HL-60/S4 treated with phorbol 12-myristate 13-acetate at 8.2 ng/mL for 4 days and 3 days (cell line): ENCODE measurements at regions not wholly inside any gene's neighbourhood (a gene's known extent, or its start where the extent isn't known, plus 50 kb on each side); places are given as distances from the start of the nearest gene placed in this dataset.
"Not testable (repeated sequence)": the region's sequence is repeated elsewhere in the genome, so short reads cannot be mapped to it uniquely, and the experiment has no call there.

Experiments
- in situ Hi-C: fragments of 300-500 bp; cut with MboI; formaldehyde crosslinking; loops from 2 replicates; pipeline ENCODE4 v1.15.0; 2022; ENCODE audit warnings: low sequenced_read_pairs

GRCh38 chr3:103564116-103564515, 1129.3 kb downstream of the ZPLD1 start:
- in situ Hi-C loops = not testable (repeated sequence)

- in situ Hi-C loops = no loop called here
These were observed 1151.0 kb downstream of the ZPLD1 start for GRCh38 chr3:103585809-103586208.

GRCh38 chr3:103589770-103590169, 1155.0 kb downstream of the ZPLD1 start:
- in situ Hi-C loops = no loop called here

DNA sequence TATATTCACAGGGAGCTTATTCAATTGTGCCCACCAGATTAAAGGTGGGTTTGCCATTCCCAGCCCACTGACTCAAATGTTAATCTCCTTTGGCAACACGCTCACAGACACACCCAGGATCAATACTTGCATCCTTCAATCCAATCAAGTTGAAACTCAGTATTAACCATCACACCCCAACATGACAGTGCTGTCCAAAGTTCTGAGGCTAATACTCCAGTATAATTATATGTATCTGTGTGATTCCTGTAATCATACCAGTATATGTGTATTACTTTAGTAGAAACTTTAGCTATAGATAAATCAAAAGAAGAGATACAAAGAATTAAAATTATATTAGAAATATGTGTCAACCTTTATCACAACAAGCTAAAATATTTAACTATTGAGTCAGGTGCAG, 1166.0 kb downstream of the ZPLD1 start:
- in situ Hi-C loops = no loop called here

DNA sequence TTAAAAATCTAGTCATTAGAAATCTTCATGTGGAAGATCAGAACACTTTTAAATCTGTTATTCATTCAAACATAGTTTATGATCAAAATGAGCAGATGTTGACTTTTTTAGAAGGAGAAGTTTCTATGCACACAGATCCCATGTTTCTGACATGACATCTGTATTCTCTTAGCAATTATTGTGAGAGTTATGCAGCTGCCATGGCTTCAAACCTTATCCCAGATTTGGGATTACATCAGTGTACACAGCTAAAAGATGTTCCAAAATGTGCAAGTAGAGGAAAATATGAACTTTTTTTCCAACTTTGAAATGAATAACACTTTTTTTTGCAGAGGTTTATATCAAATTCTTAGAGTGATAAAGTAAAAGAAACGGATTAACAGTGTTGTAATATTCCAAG, 1166.9 kb downstream of the ZPLD1 start:
- in situ Hi-C loops = no loop called here

DNA sequence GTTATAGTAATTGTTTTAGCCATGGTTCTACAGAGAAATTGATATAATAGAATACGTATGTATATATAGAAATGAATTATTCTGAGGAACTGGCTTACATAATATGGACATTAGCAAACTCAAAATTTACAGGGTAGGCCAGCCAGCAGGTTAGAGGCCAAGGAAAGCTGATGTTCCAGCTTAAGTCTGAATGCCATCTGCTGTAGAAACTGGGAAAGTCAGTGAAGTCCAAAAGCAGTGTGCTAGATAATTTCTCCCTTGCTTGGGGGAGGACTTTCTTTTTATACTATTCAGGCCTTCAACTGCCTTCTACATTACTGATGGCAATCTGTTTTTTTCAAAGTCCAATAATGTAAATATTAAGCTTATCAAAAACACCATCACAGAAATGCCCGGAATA, 1174.7 kb downstream of the ZPLD1 start:
- in situ Hi-C loops = no loop called here

- in situ Hi-C loops = no loop called here
These were observed 1178.8 kb downstream of the ZPLD1 start for GRCh38 chr3:103613397-103614156.

DNA sequence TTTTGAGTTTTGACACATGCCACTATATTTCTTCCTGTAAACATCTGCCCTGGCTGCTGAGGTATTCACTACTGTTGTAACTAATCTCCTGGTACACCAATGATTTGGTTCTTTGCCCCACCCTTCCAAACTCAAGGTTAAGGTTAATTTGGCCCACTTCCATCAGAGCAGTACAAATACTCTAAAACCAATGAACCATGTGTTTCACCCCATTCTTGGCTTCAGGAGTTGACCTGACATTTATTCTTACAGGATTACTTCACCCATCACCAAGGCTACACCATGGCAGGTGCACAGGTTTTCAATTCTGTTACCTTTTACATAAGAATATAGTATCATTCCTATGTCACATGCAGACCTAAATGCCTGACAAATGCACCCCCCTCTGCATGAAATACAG, 1179.9 kb downstream of the ZPLD1 start:
- in situ Hi-C loops = no loop called here

DNA sequence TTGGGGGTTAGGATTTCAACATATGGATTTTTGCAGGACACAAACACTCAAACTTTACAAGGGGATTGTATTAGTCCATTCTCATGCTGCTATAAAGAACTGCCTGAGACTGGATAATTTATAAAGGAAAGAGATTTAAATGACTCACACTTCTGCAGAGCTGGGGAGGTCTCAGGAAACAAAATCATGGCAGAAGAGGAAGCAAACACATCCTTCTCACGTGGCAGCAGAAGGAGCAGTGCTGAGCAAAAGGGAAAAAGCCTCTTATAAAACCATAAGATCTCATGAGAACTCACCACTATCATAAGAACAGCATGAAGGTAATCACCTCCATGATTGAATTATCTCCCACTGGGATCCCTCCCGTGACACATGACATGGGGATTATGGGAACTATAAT, 1183.1 kb downstream of the ZPLD1 start:
- in situ Hi-C loops = no loop called here

- in situ Hi-C loops = no loop called here
These were observed 1189.5 kb downstream of the ZPLD1 start for GRCh38 chr3:103624271-103624670.

- in situ Hi-C loops = no loop called here
These were observed 1194.6 kb downstream of the ZPLD1 start for GRCh38 chr3:103629391-103629790.

GRCh38 chr3:103644450-103644849, 1209.6 kb downstream of the ZPLD1 start:
- in situ Hi-C loops = no loop called here

GRCh38 chr3:103653996-103654395, 1219.2 kb downstream of the ZPLD1 start:
- in situ Hi-C loops = no loop called here

- in situ Hi-C loops = no loop called here
These were observed 1222.9 kb downstream of the ZPLD1 start for GRCh38 chr3:103657756-103658155.

DNA sequence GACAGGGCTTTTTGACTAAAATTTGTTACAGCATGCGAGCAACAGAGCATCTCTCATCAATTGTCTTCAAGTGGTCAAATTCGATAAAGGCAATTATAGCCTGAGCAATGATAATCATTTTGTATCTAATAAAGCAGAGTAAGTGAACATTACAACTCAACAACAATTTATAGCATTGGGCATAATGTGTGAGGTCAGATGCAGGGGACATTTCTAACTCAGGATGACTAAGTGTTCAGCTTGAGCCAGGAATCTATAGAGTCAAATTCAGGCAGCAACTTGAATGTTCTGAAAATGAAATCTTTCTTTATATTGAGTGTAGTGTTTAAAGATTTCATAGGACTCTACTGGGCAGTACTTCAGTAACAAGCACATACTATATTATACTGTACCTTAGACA, 1226.0 kb downstream of the ZPLD1 start:
- in situ Hi-C loops = no loop called here

DNA sequence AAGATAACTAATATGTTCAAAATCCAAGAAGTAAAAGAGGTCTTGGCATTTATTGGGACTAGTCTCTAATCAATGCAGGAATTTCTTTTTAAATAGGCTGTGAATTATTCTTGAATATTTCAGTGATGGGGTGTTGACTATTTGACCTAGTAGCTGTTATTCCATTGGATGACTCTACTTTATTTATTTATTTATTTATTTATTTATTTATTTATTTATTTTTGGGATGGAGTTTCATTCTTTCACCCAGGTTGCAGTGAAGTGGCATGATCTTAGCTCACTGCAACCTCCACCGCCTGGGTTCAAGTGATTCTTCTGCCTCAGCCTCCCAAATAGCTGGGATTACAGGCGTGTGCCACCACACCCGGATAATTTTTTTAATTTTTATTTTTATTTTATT, 1227.8 kb downstream of the ZPLD1 start:
- in situ Hi-C loops = no loop called here

DNA sequence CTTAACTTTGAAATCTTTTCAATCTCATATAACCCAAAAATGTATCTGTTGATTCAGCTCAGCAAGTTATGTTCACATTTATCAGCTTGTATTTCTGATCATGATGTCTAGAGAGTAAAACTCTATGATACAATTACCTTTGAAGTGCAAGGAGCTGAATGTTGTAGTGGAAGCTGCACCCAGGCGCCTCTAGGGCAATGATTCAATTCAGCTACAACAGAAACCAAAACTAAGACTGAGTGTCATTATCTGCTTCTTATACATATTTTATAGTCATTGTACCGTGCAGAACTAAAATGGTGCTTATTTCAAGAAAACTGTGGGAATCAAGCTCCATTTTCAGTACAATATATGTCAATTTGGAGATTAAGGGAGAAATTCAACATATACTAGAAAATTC, 1237.5 kb downstream of the ZPLD1 start:
- in situ Hi-C loops = no loop called here

DNA sequence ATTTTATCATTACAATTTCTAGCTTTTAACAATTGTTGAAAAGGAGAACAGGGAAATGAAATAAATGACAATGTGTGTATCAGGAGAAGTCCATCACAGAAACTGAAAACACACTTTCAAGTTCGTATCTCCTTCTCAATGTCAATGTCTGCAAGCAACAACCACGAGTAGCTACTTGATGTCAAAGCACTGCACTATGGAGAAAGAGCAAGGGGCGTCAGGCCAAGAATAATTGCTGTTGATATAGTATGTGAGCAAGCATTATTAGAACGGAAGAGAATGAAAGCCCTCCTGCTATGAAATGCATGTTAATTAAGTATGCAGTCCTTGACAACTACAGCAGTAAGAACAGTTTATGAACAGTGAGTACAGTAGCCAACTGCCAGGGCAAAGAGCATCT, 1250.1 kb downstream of the ZPLD1 start:
- in situ Hi-C loops = no loop called here

- in situ Hi-C loops = no loop called here
These were observed 1251.1 kb downstream of the ZPLD1 start for GRCh38 chr3:103685939-103686338.

DNA sequence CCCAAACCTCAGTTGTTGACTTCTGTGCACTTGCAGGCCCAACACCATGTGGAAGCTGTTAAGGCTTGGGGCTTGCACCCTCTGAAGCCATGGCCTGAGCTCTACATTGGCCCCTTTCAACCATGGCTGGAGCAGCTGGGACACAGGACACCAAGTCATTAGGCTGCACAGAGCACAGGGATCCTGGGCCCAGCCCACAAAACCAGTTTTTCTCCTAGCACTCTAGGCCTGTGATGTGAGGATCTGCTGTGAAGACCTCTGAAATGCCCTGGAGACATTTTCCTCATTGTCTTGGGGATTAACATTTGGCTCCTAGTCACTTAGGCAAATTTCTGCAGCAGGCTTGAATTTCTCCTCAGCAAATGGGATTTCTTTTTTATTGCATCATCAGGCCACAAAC, 1255.7 kb downstream of the ZPLD1 start:
- in situ Hi-C loops = no loop called here

DNA sequence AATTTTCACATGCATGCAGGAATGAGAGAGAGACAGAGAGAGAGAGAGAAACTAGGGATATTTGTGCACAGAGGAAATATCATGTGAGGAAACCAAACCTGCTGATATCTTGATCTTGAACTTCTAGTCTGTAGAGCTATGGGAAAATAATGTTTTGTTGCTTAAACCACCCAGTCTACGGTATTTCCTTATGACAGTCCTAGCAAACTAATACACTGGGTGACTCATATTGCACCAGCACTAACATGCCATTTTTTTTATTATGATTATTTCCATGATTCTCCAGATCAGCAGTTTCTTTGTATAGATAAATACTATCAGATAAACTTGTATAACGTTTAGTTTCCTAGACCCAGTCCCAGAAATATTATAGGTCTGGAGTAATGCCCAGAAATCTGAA, 1259.0 kb downstream of the ZPLD1 start:
- in situ Hi-C loops = no loop called here

DNA sequence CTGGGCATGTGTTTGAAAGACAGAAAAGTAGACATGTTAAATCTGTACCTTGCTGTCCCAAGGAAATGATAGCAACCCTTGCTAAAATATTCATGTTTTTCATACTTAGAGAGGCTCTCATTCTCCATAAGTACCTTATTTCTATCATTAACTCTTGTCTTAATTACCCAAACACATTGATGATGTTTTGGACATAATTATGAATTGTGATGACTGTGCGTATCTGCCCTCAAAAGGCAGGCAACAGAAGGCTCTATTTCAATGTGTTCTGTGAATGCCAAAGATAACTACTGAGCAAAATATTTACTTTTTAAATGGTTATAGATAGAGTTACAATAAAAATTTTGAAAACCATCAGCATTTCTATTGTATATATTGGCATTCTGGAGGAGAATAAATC, 1263.8 kb downstream of the ZPLD1 start:
- in situ Hi-C loops = no loop called here

- in situ Hi-C loops = no loop called here
These were observed 1264.4 kb downstream of the ZPLD1 start for GRCh38 chr3:103699228-103699627.
